GM13976 (cell line): ENCODE measurements at regions not wholly inside any gene's neighbourhood (a gene's known extent, or its start where the extent isn't known, plus 50 kb on each side); places are given as distances from the start of the nearest gene placed in this dataset.
"Not testable (repeated sequence)": the region's sequence is repeated elsewhere in the genome, so short reads cannot be mapped to it uniquely, and the experiment has no call there.

Experiments used
- DNase-seq: peaks from one replicate; pipeline ENCODE4 v3.0.0; 2012; ENCODE audit warnings: low spot score
- CTCF ChIP-seq: IDR thresholded peaks from 2 replicates; pipeline ENCODE4 v1.5.1; 2012; ENCODE audit warnings: borderline replicate concordance, mild to moderate bottlenecking; ENCODE audit not compliant: insufficient read depth; ENCODE audit errors: extremely low read depth, missing control alignments, control extremely low read depth
- in situ Hi-C: fragments of 300-500 bp; cut with MboI; formaldehyde crosslinking; loops from one replicate; pipeline ENCODE4 v1.12.0; 2022; ENCODE audit warnings: low sequenced_read_pairs, mixed read lengths, inconsistent platforms; ENCODE audit not compliant: unreplicated experiment

- in situ Hi-C loops, result no loop called here
- DNase-seq, result no peak
- TF ChIP-seq CTCF, result no peak
Measured at GRCh38 chr5:143924311-143924978, 112.5 kb downstream of the HMHB1 start.

- DNase-seq, in situ Hi-C loops: not testable (repeated sequence)
Measured at GRCh38 chr5:143924979-143925325, 113.0 kb downstream of the HMHB1 start.

GRCh38 chr5:143929486-143929885 lies 117.5 kb downstream of the HMHB1 start:
- in situ Hi-C loops, result no loop called here
- DNase-seq, result no peak
- TF ChIP-seq CTCF, result no peak

- DNase-seq, result no peak
- TF ChIP-seq CTCF, result no peak
- in situ Hi-C loops, result no loop called here
Measured at GRCh38 chr5:143930561-143930960, 118.6 kb downstream of the HMHB1 start.

GRCh38 chr5:143931476-143931875 lies 119.5 kb downstream of the HMHB1 start:
- in situ Hi-C loops, result no loop called here
- DNase-seq, result no peak
- TF ChIP-seq CTCF, result no peak

GRCh38 chr5:143931986-143932385 lies 120.0 kb downstream of the HMHB1 start:
- in situ Hi-C loops, result no loop called here
- no peak for DNase-seq
- TF ChIP-seq CTCF, result no peak

- no peak for TF ChIP-seq CTCF
- in situ Hi-C loops, result no loop called here
- no peak for DNase-seq
Measured at GRCh38 chr5:143932584-143932983, 120.6 kb downstream of the HMHB1 start.
